H54 (cell line): ENCODE measurements at regions not wholly inside any gene's neighbourhood (a gene's known extent, or its start where the extent isn't known, plus 50 kb on each side); places are given as distances from the start of the nearest gene placed in this dataset.
"Not testable (repeated sequence)": the region's sequence is repeated elsewhere in the genome, so short reads cannot be mapped to it uniquely, and the experiment has no call there.

Source experiments
- DNase-seq: peaks from one replicate; pipeline ENCODE4 v3.0.0; 2011; ENCODE audit warnings: low spot score, mixed read lengths; ENCODE audit not compliant: insufficient read length
- FAIRE-seq: peaks from 3 replicates; lab custom pipeline; 2011; peaks lifted over from hg19 to GRCh38; lab: Jason Lieb, UNC
- POLR2A ChIP-seq: IDR thresholded peaks from 2 replicates; pipeline ENCODE4 v1.6.1; 2011; ENCODE audit warnings: low read depth, mild to moderate bottlenecking, low read length

DNA sequence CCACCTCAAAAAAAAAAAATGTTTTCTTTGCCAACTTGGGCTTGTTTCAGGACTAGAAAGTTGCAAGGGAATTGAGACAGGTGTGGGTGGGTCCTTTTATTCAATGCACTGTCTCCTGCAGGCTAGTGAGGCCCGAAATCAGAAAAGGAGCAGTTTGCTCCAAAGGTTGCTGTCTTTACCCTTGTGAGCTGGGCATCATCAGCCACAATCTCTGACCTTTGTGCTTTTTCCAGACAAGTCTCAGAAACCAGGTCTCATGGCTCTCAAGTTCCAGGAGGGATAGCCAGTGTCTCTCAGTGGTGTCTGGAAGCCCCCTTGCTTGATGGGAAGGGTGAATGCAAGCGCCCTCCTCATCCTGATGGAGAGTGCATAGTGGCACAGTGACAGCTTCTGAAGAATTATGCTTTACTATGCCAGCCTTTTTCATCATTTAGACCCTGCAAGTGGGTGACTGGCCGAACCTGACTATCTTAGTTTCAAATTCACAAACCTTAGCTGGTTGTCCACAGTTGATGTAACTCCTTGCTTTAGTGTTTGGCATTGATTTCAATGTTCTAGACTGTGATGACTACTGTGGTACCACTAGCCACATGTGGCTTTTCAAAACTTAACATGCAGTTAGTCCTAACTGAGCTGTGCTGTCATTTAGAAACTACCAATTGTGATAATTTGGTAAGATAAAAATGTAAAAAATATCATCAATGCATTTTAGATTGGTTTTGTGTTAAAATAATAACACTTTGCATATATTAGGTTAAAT lies 468.6 kb downstream of the GADD45G start:
- TF ChIP-seq POLR2A, result no peak
- no peak for FAIRE-seq
- DNase-seq, result no peak

DNA sequence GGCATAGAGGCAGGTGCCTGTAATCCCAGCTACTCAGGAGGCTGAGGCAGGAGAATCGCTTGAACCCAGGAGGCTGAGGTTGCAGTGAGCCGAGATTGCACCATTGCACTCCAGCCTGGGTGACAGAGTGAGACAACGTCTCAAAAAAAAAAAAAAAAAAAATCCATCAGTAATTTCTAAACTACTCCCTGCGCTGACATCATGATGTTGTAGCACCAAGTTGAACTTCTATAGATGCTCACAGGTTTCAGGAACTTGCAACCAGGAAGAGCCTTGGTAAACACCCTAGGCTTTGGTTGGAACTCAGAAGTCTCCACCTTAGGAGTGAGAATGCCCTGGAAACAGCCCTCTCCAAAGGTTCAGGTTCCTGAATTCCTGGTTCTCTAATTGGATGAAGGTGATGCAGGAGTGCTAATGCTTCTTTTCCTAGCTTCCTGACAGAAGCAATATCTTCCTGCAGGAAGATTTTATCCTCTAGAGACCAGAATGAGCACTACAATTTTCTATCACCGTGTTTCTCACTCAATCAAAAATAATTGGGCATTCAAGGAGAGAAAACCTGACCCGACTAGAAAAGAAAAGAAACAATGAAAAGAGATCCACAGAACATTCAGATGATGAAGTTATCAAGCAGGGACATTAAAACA lies 469.6 kb downstream of the GADD45G start:
- TF ChIP-seq POLR2A, result no peak
- no peak for FAIRE-seq
- DNase-seq, result no peak

DNA sequence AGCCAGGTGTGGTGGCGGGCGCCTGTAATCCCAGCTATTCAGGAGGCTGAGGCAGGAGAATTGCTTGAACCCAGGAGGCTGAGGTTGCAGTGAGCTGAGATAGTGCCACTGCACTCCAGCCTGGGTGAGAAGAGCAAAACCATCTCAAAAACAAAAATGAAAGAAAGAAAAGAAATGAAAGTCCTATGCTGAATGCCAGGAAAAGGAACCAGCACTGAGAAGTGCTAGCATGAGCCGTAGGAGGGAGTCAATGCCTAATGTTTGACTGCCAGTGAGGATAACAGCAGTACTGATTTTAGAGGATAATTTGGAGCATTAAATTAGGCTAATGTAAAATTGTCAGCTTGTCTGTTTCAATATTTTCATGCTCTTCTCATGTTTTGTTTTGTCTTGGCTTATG lies 472.8 kb downstream of the GADD45G start:
- FAIRE-seq, DNase-seq: not testable (repeated sequence)

DNA sequence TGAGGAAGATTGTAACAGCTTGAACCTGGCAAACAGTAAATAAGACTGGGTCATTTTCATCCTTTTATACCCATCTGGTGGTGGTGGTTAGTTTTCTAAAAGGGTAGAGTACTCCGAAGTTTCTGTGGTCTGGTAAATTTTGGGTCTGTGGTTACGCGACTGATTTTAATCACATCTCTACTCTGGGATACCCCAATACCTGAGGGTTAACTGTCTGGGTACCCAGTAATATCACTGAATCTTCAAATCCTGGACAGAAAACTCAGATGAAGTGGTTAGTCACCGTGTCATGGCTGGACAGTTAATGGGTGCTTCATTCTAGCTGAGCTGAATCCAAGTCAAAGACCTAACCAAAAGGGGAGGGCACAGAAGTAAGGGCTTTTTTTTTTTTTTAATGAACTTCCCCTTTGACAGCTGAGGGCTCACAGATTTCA lies 474.2 kb downstream of the GADD45G start:
- no peak for FAIRE-seq
- DNase-seq, result no peak
- no peak for TF ChIP-seq POLR2A

DNA sequence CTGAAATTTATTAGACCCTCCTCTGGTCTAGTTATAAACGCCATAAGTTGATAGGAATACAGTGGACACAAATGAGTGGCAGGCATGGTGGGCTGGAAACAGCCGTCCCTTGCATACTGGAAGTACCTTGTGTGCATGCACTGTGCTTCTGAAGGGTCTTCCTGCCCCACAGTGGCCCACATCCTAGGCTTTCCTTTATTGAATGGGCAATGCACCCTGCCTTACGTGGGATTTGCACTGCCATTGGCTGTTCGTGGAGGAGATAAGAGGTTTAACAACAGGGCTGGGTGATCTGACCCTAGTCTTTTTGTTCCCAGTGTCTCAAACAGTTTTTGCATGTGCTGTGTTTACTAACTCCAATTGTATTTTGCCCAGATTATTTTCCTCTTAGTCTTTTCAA lies 480.8 kb downstream of the GADD45G start:
- no peak for FAIRE-seq
- DNase-seq, result no peak
- TF ChIP-seq POLR2A, result no peak

DNA sequence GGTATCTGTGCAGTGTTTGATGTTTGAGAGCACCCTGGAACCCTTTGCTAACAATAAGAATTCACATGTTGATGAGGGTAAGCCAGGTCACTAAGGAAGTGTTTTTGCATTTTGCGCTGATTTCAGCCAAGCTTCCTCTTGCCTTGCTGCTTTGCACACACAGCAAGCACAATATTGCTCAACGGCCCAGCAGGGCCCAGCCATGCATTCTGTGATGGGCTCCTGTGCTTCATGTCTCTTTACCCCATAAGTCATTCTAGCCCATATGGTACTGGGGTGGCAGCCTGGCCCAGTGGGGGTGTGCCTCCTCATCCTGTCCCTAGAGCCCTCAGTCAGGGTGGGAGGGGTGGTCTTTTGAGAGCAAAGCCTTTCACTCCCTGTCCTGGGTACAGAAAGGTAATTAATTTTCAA lies 481.3 kb downstream of the GADD45G start:
- TF ChIP-seq POLR2A, result no peak

DNA sequence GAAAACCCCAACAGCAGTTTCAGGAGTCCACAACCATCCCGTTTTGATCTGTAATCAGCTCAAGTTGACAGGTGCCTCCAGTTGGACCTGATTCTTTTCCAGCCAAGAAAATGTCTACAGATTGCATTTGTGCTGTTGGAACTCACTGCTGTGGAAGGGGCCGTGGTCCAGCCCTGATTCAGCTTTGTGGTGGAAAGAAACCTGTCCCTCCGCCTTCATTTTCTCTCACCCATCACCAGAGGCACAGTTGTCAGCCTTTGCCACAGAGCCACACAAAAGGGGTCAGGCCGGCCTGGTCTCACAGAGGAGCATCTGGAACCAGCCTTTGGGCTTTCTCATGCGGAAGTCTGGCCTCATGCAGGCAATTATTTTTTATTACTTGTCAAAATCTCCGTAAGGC lies 483.6 kb downstream of the GADD45G start:
- no peak for TF ChIP-seq POLR2A
- FAIRE-seq (no peak), DNase-seq (no peak)

More for the DNA sequence above, 481.3 kb downstream of the GADD45G start:
- FAIRE-seq (no peak), DNase-seq (no peak)

DNA sequence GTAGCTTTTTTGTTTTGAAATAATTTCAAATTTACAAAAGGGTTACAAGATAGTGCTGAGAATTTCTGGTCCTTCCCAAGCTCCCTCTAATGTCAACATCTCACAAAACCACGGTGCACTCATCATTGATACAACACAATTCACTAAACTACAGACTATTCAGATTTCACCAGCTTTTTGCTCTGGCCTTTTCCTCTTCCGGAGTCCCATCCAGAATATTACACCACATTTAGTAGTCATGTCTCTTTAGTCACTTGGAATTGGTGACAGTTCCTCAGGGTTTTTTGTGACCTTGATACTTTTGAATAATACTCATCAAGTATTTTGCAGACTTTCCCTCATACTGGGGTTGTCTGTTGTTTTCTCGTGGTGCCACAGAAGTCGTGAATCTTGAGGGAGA lies 484.0 kb downstream of the GADD45G start:
- no peak for FAIRE-seq
- TF ChIP-seq POLR2A, result no peak
- DNase-seq, result no peak

DNA sequence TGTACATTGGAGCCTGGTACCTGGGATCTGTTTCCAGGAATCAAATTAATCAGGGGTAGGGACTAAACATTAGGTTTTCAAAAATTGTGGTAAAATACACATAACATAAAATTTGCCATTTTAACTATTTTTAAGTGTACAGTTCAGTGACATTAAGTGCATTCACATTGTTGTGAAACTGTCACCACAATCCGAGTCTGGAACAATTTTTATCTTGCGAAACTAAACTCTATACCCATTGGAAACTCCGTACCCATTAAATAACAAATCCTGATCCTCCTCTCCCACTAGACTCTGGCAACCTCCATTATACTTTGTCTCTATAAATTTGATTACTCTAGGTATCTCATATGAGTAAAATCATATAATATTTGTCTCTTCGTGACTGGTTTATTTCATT lies 486.2 kb downstream of the GADD45G start:
- no peak for DNase-seq
- no peak for FAIRE-seq
- no peak for TF ChIP-seq POLR2A

DNA sequence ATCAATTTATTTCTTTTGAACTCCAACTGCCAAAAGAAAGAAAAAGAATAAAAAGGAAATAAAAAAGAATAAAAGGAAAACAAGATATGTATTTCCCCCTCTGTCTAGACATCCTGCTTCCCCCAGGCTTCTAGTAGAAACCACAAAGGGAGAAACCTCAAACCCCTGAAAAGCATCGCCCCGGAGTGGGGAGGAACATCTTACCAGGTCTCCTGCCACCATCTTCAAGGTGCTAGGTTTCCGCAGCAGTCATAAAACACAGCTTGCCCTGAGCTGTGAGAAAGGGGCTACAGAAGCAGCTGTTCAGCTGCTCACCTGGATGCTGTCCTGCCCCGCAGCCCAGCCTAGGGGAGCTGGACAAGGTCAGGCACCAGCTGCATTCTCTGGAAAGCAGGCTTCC lies 487.7 kb downstream of the GADD45G start:
- TF ChIP-seq POLR2A, result no peak
- DNase-seq (no peak), FAIRE-seq (no peak)

DNA sequence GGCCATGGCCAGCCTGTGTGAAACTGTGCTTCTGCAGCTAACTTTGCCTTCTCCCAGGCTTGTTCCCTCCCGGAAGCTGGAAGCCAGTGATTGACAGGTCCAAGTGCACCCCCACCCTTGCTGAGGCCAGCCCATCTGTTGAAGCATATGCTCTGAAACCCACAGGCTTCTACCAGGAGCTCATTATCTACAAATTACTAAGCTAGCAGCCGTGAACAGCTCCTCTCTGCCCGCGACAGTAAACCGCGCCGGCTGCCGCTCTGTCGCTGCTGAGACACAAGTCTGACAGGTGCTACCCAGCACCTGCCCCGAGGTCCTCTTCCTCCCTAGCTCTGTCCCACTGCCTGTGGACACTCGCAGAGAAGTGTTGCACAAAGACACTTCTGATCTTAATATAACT lies 490.9 kb downstream of the GADD45G start:
- TF ChIP-seq POLR2A, result no peak
- no peak for DNase-seq
- FAIRE-seq, result no peak

DNA sequence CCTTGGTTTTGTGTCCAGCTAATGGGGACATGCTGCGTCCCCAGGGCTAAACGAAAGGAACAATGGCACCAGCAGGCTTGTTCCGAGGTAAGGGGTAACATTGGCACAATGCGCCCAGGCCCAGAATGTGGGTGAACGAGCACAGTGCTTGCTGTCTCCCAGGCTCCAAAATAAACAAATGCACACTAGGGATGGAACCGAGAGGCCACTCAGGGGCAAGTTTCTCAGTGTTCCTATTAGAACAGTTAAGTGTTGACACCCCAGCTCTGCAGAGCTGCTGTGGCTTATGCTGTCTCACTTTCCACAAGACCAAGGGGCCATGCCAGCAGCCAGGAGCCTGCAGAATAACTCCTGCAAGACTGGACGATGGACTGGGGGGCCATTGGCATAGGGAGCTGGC lies 492.4 kb downstream of the GADD45G start:
- FAIRE-seq (no peak), DNase-seq (no peak)
- no peak for TF ChIP-seq POLR2A

DNA sequence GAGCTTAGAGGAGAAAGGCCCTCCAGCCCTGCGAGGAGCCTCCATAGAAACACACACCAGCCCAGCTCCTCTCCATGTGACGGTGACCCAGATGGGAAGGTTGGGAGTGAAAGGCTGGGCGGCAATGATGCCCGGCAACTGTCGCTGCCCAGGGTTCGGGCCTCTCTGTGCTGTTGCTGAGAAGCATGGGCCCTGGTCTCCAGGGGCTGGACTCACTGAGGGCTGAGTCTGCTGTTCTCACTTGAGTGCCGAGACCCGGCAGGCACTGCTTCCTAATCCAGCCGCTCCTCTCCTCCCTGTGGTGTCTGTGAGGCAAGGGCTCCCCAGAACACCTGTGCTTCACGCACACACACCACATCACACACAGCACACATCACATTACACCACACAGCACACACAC lies 493.6 kb downstream of the GADD45G start:
- FAIRE-seq (no peak), DNase-seq (no peak)
- TF ChIP-seq POLR2A, result no peak

DNA sequence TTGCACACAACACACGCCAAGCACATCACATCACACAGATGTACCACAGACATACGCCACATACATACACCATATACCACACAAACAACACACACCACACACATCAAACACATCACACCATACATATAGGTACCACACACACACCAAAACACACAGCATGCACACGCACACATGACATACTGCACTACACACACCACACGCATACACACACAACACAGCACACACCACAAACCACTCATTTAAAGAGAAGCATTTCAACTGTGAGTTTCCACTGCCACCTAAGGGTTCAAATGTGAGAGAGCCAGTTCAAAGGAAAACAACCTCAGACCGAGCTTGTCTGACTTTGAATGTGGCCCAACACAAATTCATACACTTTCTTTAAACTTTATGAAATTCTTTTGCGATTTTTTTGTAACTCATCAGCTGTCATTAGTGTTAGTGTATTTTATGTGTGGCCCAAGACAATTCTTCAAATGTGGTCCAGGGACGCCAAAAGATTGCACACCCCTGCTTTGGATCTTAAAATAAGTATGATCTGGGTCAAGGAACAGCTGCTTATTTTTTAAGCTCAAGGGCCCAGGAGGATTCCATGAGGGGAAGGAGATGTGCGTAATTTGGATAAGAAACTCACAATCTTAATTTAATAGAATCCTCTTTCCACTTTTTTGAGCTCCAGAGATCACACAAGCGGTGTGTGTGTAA lies 494.6 kb downstream of the GADD45G start:
- DNase-seq, result no peak
- no peak for TF ChIP-seq POLR2A
- FAIRE-seq, result no peak
